ENCODE measurements at regions not wholly inside any gene's neighbourhood (a gene's known extent, or its start where the extent isn't known, plus 50 kb on each side); places are given as distances from the start of the nearest gene placed in this dataset.
"Not testable (repeated sequence)": the region's sequence is repeated elsewhere in the genome, so short reads cannot be mapped to it uniquely, and the experiment has no call there.

GRCh38 chr6:119960456-119960855, 610.9 kb upstream of the MAN1A1 start:
- DNase-seq (ENCODE audit: low read depth) = no peak

GRCh38 chr6:119960036-119960435, 610.5 kb upstream of the MAN1A1 start:
- no peak for DNase-seq (ENCODE audit: low read depth)

DNA sequence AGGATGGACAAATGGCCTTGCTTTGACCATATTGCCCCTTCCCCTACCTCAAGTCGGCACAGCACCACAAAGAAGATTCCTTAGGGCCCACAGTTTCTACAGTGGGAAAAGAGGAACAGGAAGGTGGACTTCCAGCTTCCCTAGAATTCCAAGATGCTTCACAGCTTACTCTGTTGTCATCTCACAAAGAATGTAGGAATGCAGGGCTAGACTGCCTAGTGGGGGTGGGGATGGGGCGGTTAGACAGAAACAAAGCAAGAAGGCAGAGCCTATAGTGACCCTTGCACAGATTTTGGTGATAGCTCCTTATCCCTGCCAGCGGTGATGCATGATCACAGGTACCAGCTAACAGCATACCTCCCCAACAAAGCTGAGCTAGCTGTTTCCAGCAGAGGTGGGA, 607.6 kb upstream of the MAN1A1 start:
- DNase-seq (ENCODE audit: low read depth) = no peak

- DNase-seq (ENCODE audit: low read depth) = no peak
These were observed 603.1 kb upstream of the MAN1A1 start for GRCh38 chr6:119952696-119953095.

DNA sequence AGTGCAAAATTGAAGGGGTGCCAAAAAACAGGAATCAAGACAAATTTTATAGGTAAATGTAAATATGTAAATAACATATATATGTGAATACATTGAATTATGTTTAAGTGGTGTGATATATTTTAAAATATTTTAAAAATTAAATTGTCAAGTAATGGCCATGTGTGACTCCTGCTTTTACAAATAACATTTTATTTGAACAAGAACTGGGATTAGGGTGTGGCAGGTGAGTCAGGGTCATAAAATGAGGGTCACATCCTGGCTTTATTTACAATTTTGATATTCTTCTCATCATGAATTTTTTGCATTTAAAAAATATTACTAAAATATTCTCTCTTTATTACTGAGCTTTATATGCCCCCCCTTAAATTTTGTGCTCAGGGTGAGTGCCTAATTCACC, 601.1 kb upstream of the MAN1A1 start:
- no peak for DNase-seq (ENCODE audit: low read depth)

GRCh38 chr6:119942078-119942752, 592.7 kb upstream of the MAN1A1 start:
- DNase-seq (ENCODE audit: low read depth) = no peak

DNA sequence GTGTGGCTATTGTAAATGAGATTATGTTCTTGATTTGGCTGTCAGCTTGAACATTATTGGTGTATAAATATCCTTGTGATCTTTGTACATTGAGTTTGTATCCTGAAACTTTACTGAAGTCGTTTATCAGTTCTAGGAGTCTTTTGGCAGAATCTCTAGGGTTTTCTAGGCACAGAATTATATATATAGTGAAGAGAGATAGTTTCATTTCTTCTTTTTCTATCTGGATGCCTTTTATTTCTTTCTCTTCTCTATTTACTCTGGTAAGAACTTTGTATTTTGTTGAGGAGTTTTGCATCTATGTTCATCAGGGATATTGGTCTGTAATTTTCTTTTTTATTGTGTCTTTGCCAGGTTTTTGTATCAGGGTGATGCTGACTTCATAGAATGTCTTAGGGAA, 589.2 kb upstream of the MAN1A1 start:
- no peak for DNase-seq (ENCODE audit: low read depth)

DNA sequence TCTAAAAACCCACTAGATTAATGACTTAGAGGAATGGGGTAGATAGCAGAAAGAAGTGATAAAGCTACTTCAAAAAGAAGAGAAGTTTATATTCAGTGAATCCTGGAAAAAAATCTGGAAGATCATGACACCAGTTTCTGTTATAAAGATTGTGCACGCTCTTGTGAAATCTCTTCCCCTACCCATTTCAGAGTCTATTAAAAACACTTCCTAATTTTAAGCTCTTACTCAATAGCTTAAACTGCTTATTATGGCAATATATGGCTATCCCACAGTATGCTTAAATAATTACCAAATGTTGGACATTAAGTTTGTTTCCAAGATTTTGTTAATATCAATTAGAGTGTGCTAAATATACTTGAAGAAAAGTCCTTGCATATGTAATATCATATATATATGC, 585.3 kb upstream of the MAN1A1 start:
- no peak for DNase-seq (ENCODE audit: low read depth)

DNA sequence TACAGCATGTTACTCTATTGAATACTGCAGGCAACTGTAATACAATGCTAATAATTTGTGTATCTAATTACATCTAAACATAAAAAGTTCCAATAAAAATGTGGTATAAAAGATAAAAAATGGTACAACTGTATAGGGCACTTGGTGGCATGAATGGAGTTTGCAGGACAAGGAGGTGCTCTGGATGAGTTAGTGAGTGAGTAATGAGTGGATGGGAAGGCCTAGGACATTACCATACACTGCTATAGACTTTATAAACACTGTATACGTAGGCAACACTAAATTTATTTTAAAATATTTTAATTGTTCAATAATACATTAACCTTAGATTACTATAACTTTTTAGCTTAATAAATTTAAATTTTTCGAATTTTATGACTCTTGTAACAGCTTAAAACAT, 579.6 kb upstream of the MAN1A1 start:
- no peak for DNase-seq (ENCODE audit: low read depth)

- not testable (repeated sequence) for DNase-seq (ENCODE audit: low read depth)
These were observed 575.3 kb upstream of the MAN1A1 start for GRCh38 chr6:119924888-119925287.

- DNase-seq (ENCODE audit: low read depth) = no peak
These were observed 573.3 kb upstream of the MAN1A1 start for GRCh38 chr6:119922814-119923213.

- no peak for DNase-seq (ENCODE audit: low read depth)
These were observed 572.0 kb upstream of the MAN1A1 start for GRCh38 chr6:119921491-119922010.

- DNase-seq (ENCODE audit: low read depth) = no peak
These were observed 567.6 kb upstream of the MAN1A1 start for GRCh38 chr6:119917186-119917585.

DNA sequence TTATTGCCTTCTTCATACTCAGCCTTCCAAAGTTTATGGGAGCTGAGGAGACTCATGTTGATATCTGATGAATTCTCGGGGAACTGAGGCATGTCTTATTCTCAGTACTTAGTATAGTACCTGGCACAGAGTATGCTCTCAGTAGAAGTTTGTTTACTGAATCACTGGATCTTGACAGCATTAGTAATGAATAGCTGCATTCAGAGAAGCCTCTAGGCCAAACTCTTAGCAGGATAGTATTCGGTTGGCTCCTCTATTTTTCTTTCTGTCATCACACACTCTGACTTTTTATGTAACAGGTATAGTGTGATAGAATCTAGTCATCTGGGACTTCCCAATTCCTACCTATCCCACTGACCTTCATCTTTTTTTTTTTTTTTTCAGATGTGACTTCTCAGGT, 566.4 kb upstream of the MAN1A1 start:
- DNase-seq (ENCODE audit: low read depth) = no peak

DNA sequence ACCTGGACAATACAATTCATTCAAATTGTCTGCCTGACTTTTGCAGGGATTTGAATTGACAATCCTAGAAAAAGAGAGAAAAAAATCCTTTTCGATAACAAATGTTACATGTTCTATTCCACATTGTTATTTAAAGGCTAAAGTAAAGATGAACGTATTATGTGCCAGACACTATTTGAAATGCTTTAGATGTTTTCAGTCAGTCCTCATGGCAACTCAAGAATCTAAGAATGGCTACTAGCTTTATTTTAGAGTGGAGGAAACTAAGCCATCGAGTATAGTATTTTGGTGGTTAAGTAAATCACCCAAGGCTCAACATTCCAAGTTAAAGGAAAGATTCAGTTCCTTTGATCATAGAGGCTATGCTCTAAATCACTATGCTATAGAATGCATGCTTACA, 558.6 kb upstream of the MAN1A1 start:
- DNase-seq (ENCODE audit: low read depth) = no peak

DNA sequence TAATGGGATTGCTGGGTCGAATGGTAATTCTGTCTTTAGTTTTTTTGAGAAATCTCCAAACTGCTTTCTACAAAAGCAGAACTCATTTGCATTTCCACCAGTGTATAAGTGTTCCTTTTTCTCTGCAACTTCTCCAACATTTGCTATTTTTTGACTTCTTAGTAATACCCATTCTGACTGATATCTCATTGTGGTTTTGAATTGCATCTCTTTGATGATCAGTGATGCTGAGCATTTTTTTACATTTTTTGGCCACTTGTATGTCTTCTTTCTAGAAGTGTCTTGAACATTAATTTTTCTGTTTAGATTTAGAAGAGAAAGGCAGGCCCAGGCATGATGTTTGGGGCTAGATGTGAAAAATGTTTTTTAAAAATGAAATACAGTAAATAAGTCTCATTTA, 553.1 kb upstream of the MAN1A1 start:
- no peak for DNase-seq (ENCODE audit: low read depth)

GRCh38 chr6:119896806-119897205, 547.2 kb upstream of the MAN1A1 start:
- no peak for DNase-seq (ENCODE audit: low read depth)

- DNase-seq (ENCODE audit: low read depth) = no peak
These were observed 546.1 kb upstream of the MAN1A1 start for GRCh38 chr6:119895626-119896025.

GRCh38 chr6:119894811-119895210, 545.2 kb upstream of the MAN1A1 start:
- no peak for DNase-seq (ENCODE audit: low read depth)

GRCh38 chr6:119891644-119892043, 542.1 kb upstream of the MAN1A1 start:
- no peak for DNase-seq (ENCODE audit: low read depth)

DNA sequence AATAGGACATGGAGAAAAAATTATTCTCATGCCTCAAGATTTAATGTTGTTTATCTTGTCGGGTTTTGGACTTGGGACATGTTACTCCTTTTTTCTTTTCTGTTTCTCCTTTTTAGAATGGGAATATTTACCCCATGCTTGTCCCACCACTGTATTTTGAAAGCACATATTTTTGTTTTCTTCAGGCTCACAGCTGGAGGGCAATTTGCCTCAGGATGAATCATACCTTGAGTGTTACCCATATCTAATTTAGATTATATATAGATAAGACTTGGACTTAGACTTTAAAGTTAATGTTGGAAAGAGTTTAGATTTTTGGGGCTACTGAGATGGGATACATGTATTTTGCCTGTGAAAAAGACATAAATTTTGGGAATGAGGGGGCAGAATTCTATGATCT, 541.6 kb upstream of the MAN1A1 start:
- DNase-seq (ENCODE audit: low read depth) = no peak

GRCh38 chr6:119890470-119890869, 540.9 kb upstream of the MAN1A1 start:
- DNase-seq (ENCODE audit: low read depth) = no peak

- no peak for DNase-seq (ENCODE audit: low read depth)
These were observed 538.1 kb upstream of the MAN1A1 start for GRCh38 chr6:119887666-119888065.

- DNase-seq (ENCODE audit: low read depth) = no peak
These were observed 531.9 kb upstream of the MAN1A1 start for GRCh38 chr6:119881416-119881815.

All from stimulated activated CD8-positive, alpha-beta memory T cell treated with anti-CD3 and anti-CD28 coated beads, Interleukin-7, amount 100 ng/mL, for 24 hours (primary cell).